GM12801 (cell line): ENCODE measurements at regions not wholly inside any gene's neighbourhood (a gene's known extent, or its start where the extent isn't known, plus 50 kb on each side); places are given as distances from the start of the nearest gene placed in this dataset.

Experiments
- CTCF ChIP-seq: IDR thresholded peaks from one replicate; pipeline ENCODE4 v1.5.1; 2011; ENCODE audit warnings: control low read depth; ENCODE audit not compliant: insufficient read length; ENCODE audit errors: extremely low read depth

GRCh38 chr12:65590318-65590717 lies 234.0 kb upstream of the HMGA2 start:
- TF ChIP-seq CTCF, result no peak

DNA sequence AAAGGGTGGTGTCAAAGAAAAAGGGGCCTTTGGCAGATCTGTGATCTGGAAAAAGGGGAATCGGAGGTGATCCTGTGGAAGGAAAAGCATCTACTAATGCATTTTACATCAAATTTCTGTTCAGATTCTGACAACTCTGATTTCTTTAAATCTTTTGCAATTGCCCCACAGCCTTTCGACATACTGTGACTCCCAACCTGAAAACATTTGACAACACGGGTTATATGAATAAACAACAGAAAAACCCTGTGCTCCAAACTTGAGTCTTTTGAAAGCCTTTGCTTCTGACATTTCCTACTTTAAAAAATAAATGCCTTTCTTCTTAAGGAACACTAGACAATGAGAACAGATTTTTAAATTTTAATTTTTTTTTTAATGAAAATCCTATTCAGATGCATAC lies 231.9 kb upstream of the HMGA2 start:
- no peak for TF ChIP-seq CTCF

DNA sequence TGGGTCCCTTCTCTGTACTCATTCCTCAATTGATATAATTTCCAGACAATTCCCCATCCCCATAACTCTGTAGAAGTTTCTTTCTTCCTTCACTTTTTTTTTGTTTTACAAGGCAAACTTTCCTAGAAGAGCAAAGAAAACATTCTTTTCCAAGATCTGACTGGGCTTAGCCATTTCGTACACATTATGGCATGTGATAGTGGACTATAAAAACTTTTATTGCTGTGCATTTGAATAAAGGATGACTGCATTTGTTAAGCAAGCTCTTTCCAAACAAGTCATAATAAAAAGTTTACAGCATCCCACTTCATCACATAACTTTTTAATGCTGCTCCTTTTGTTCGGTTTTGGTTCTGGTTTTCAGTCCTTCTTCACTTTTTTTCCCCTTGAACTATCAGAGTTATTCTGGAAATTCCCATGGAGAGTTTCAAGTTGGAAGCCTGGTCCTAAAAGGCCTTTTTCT lies 231.0 kb upstream of the HMGA2 start:
- TF ChIP-seq CTCF, result no peak

GRCh38 chr12:65594409-65594808 lies 229.9 kb upstream of the HMGA2 start:
- no peak for TF ChIP-seq CTCF

DNA sequence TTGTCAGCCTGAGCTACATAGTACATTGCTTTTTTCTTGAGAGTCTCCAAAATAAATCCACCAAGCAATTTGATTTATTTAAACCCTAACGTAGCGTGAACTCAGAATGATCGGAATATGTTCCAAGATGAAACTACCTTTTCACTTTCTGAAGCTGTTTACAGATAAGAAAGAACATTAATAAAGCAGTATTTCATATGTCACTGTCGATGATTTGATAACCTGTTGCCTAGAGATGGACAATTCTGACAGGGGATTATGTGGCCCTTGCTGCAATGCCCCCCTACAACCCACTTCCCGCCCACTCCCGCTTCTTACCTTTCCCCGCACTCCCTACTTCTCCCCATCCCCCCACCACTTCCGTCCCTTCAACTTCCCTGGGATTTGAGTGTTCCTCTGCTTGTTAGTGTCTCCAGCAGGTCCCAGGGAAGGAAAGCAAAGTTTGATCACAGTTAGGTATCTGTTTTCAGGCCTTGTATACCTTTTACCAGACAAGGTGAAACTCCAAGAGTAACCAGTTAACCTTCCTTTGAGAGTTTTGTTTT lies 229.2 kb upstream of the HMGA2 start:
- no peak for TF ChIP-seq CTCF

- no peak for TF ChIP-seq CTCF
These were observed 227.7 kb upstream of the HMGA2 start for GRCh38 chr12:65596514-65597091.

- no peak for TF ChIP-seq CTCF
These were observed 226.8 kb upstream of the HMGA2 start for GRCh38 chr12:65597527-65597926.

DNA sequence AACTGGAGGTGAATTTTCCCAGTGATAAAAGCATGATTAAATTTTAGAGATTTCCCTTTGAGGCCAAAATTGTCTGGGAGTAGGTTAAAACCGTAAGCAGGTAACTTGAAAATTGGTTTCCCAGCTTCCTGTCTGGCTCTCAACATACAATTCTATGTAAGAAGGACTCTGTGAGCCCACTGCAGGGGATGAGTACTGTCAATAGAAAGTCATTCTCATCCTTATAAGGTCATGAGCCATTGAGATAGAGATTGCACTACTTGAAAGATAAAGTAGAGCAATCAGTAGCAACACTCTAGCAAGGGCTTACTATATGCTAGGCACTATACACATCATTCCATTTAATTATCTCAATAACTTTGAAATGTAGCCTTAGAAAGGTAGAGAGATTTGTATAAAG lies 225.6 kb upstream of the HMGA2 start:
- TF ChIP-seq CTCF, result no peak
